MM.1S (cell line): ENCODE measurements at regions not wholly inside any gene's neighbourhood (a gene's known extent, or its start where the extent isn't known, plus 50 kb on each side); places are given as distances from the start of the nearest gene placed in this dataset.

Experiments
- DNase-seq: peaks from one replicate; pipeline ENCODE4 v3.0.0-alpha.2; 2015
- H2AFZ ChIP-seq: fragments of 300-600 bp; sonication (generic); 2 replicates; pipeline ENCODE4 v1.6.0; 2016; ENCODE audit warnings: antibody characterized with exemption, low read length
- H3F3A ChIP-seq: fragments of 300-600 bp; sonication (generic); 2 replicates; pipeline ENCODE4 v1.6.1; 2016; ENCODE audit warnings: mild to moderate bottlenecking, antibody characterized with exemption, low read length, moderate library complexity, mixed read lengths; ENCODE audit not compliant: insufficient read depth
- H3K27ac ChIP-seq: fragments of 300-600 bp; sonication (generic); 2 replicates; pipeline ENCODE4 v1.5.1; 2016; ENCODE audit warnings: mild to moderate bottlenecking, low read length
- H3K27me3 ChIP-seq: fragments of 300-600 bp; sonication (generic); replicated peaks from 2 replicates; pipeline ENCODE4 v1.6.0; 2016; ENCODE audit warnings: low read length; ENCODE audit not compliant: insufficient read depth
- H3K36me3 ChIP-seq: fragments of 300-600 bp; sonication (generic); replicated peaks from 2 replicates; pipeline ENCODE4 v1.6.1; 2016; ENCODE audit warnings: mild to moderate bottlenecking, low read length, mixed read lengths; ENCODE audit not compliant: insufficient read depth
- H3K4me1 ChIP-seq: fragments of 300-600 bp; sonication (generic); 2 replicates; pipeline ENCODE4 v1.6.1; 2016; ENCODE audit warnings: low read length, mixed read lengths
- H3K4me2 ChIP-seq: fragments of 300-600 bp; sonication (generic); 2 replicates; pipeline ENCODE4 v1.6.0; 2016; ENCODE audit warnings: low read depth, low read length
- H3K4me3 ChIP-seq: fragments of 300-600 bp; sonication (generic); 2 replicates; pipeline ENCODE4 v1.5.1; 2016; ENCODE audit warnings: low read length, mixed read lengths
- H3K79me2 ChIP-seq: fragments of 300-600 bp; sonication (generic); 2 replicates; pipeline ENCODE4 v1.6.1; 2016; ENCODE audit warnings: mixed run types, low read length, mixed read lengths
- H3K9ac ChIP-seq: fragments of 300-600 bp; sonication (generic); 2 replicates; pipeline ENCODE4 v1.6.1; 2016; ENCODE audit warnings: low read length, mixed read lengths
- H3K9me2 ChIP-seq: fragments of 300-600 bp; sonication (generic); replicated peaks from 2 replicates; pipeline ENCODE4 v1.6.1; 2016; ENCODE audit warnings: mild to moderate bottlenecking, low read length, mixed read lengths; ENCODE audit not compliant: insufficient read depth
- H3K9me3 ChIP-seq: fragments of 300-600 bp; sonication (generic); replicated peaks from 2 replicates; pipeline ENCODE4 v1.6.1; 2016; ENCODE audit warnings: mild to moderate bottlenecking, low read length, mixed read lengths; ENCODE audit not compliant: insufficient read depth
- H4K20me1 ChIP-seq: fragments of 300-600 bp; sonication (generic); 2 replicates; pipeline ENCODE4 v1.6.1; 2016; ENCODE audit warnings: mild to moderate bottlenecking, low read length, moderate library complexity, mixed read lengths; ENCODE audit not compliant: insufficient read depth
- EZH2 ChIP-seq: fragments of 300-600 bp; sonication (generic); optimal IDR thresholded peaks from 2 replicates; pipeline ENCODE3; 2017; ENCODE audit warnings: low read depth, mild to moderate bottlenecking, antibody characterized with exemption, low read length, mixed read lengths
- EZH2phosphoT487 ChIP-seq: fragments of 300-600 bp; sonication (generic); IDR thresholded peaks from 2 replicates; pipeline ENCODE4 v1.6.1; 2018; ENCODE audit warnings: antibody characterized with exemption, low read length
- TF ChIP-seq, protein P1 (sequence below): fragments of 300-600 bp; sonication (generic); IDR thresholded peaks from 2 replicates; pipeline ENCODE4 v1.5.1; 2016; ENCODE audit warnings: antibody characterized with exemption, low read length, mixed read lengths

DNA sequence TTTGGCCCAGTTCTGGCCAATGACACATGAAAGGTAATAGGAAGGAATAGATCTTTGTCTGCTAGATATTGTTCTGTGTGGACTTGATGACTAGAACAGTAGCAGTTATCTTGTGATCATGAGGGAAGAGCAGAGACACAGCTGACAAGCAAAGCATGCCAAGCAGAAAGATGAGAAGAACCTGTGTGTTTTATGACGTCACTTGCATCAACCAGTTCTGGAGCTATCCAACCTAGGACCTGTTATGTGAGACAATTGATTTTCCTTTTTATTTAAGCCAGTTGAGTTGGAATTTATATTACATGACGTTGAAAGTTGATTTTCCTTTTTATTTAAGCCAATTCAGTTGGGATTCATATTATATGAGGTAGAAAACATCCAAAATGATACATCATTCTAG, 143.2 kb downstream of the MCHR2 start:
- Histone ChIP-seq H2AFZ (no peak overlapping the region), H3K36me3 (no peaks in the 10 kb centered on the region), H3K9ac (no peak overlapping the region), H3K9me2 (no peaks in the 10 kb centered on the region), H3K27me3 (no peaks in the 10 kb centered on the region), H3K4me2 (no peak overlapping the region), H3K4me1 (no peaks in the 10 kb centered on the region), H3K9me3 (no peaks in the 10 kb centered on the region), H3K4me3 (no peak overlapping the region), H4K20me1 (no peaks in the 10 kb centered on the region), H3F3A (no peaks in the 10 kb centered on the region), H3K27ac (no peak overlapping the region), H3K79me2 (no peaks in the 10 kb centered on the region)
- no peak for DNase-seq
- TF ChIP-seq, protein P1, sequence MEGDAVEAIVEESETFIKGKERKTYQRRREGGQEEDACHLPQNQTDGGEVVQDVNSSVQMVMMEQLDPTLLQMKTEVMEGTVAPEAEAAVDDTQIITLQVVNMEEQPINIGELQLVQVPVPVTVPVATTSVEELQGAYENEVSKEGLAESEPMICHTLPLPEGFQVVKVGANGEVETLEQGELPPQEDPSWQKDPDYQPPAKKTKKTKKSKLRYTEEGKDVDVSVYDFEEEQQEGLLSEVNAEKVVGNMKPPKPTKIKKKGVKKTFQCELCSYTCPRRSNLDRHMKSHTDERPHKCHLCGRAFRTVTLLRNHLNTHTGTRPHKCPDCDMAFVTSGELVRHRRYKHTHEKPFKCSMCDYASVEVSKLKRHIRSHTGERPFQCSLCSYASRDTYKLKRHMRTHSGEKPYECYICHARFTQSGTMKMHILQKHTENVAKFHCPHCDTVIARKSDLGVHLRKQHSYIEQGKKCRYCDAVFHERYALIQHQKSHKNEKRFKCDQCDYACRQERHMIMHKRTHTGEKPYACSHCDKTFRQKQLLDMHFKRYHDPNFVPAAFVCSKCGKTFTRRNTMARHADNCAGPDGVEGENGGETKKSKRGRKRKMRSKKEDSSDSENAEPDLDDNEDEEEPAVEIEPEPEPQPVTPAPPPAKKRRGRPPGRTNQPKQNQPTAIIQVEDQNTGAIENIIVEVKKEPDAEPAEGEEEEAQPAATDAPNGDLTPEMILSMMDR: no peak
- TF ChIP-seq EZH2: no peak
- TF ChIP-seq EZH2phosphoT487: no peak

GRCh38 chr6:99852031-99852430, 142.0 kb downstream of the MCHR2 start:
- Histone ChIP-seq H3K9me3 (no peaks in the 10 kb centered on the region), H3K9me2 (no peaks in the 10 kb centered on the region), H3K27me3 (no peaks in the 10 kb centered on the region), H3K4me1 (no peaks in the 10 kb centered on the region), H4K20me1 (no peaks in the 10 kb centered on the region), H3K4me3 (no peak overlapping the region), H3K9ac (no peak overlapping the region), H3K36me3 (no peaks in the 10 kb centered on the region), H3F3A (no peaks in the 10 kb centered on the region), H3K4me2 (no peak overlapping the region), H3K79me2 (no peaks in the 10 kb centered on the region), H2AFZ (no peak overlapping the region), H3K27ac (no peak overlapping the region)
- DNase-seq: no peak
- TF ChIP-seq, protein P1: no peak
- TF ChIP-seq EZH2phosphoT487 (no peak), EZH2 (no peak)

GRCh38 chr6:99867026-99867425, 127.0 kb downstream of the MCHR2 start:
- Histone ChIP-seq H3K79me2 (no peaks in the 10 kb centered on the region), H3K36me3 (no peaks in the 10 kb centered on the region), H3K27me3 (no peaks in the 10 kb centered on the region), H3K4me2 (no peak overlapping the region), H3K9me2 (no peaks in the 10 kb centered on the region), H3F3A (no peaks in the 10 kb centered on the region), H4K20me1 (no peaks in the 10 kb centered on the region), H3K27ac (no peak overlapping the region), H3K4me3 (no peak overlapping the region), H3K4me1 (no peaks in the 10 kb centered on the region), H3K9ac (no peak overlapping the region), H2AFZ (no peak overlapping the region), H3K9me3 (no peaks in the 10 kb centered on the region)
- no peak for DNase-seq
- TF ChIP-seq EZH2: no peak
- TF ChIP-seq, protein P1: no peak
- TF ChIP-seq EZH2phosphoT487: no peak
